Natural killer cell (primary cell): ENCODE measurements at regions not wholly inside any gene's neighbourhood (a gene's known extent, or its start where the extent isn't known, plus 50 kb on each side); places are given as distances from the start of the nearest gene placed in this dataset.

ENCODE experiments used
- ATAC-seq, 3 donors: fragments of 150-1000 bp in 2 of 3; fragments of 200-7000 bp in 1 of 3; cut with Tn5 transposase; 1 replicate in 1 of 3; 2 replicates in 2 of 3; pipeline ENCODE4 v1.10.0; 2021; ENCODE audit warnings: mild to moderate bottlenecking in 2 of 3, moderate library complexity in 2 of 3
- DNase-seq, 2 donors: peaks; one replicate each; pipeline versions ENCODE4 v3.0.0 to v3.0.0-alpha.2; 2013 to 2021; ENCODE audit warnings: mixed read lengths in 1 of 2
- H3K27ac ChIP-seq: one replicate; pipeline ENCODE4 v1.5.1; 2013; ENCODE audit warnings: mild to moderate bottlenecking, low read length
- H3K27me3 ChIP-seq: one replicate; pipeline ENCODE4 v1.6.1; 2013; ENCODE audit warnings: low read length; ENCODE audit not compliant: control insufficient read depth, insufficient read depth
- H3K36me3 ChIP-seq: one replicate; pipeline ENCODE4 v1.6.1; 2013; ENCODE audit warnings: low read length; ENCODE audit not compliant: control insufficient read depth, insufficient read depth
- H3K4me1 ChIP-seq: one replicate; pipeline ENCODE4 v1.6.1; 2013; ENCODE audit warnings: low read length; ENCODE audit not compliant: control insufficient read depth, insufficient read depth
- H3K4me3 ChIP-seq: one replicate; pipeline ENCODE4 v1.5.1; 2013; ENCODE audit warnings: low read length
- H3K9me3 ChIP-seq: one replicate; pipeline ENCODE4 v1.6.1; 2013; ENCODE audit warnings: low read length; ENCODE audit not compliant: control insufficient read depth, insufficient read depth
- H3K27ac Mint-ChIP-seq, 2 donors: one replicate each; pipeline ENCODE4 v1.8.0; 2022; ENCODE audit warnings: mild to moderate bottlenecking in 2 of 2, mixed read lengths in 2 of 2, moderate library complexity in 1 of 2
- H3K27me3 Mint-ChIP-seq, 2 donors: one replicate each; pipeline ENCODE4 v1.8.0; 2022; ENCODE audit warnings: low read depth in 2 of 2, mixed read lengths in 2 of 2
- H3K36me3 Mint-ChIP-seq: one replicate; pipeline ENCODE4 v1.8.0; 2022; ENCODE audit warnings: mixed read lengths
- H3K4me1 Mint-ChIP-seq, 2 donors: one replicate each; pipeline ENCODE4 v1.8.0; 2022; ENCODE audit warnings: mixed read lengths in 2 of 2
- H3K4me3 Mint-ChIP-seq: one replicate; pipeline ENCODE4 v1.8.0; 2022; ENCODE audit warnings: mild to moderate bottlenecking, moderate library complexity, mixed read lengths
- H3K9me3 Mint-ChIP-seq, 2 donors: one replicate each; pipeline ENCODE4 v1.8.0; 2022; ENCODE audit warnings: mixed read lengths in 2 of 2
- CTCF ChIP-seq: fragments of 200-600 bp; IDR thresholded peaks from one replicate; pipeline ENCODE4 v1.8.0; 2022; ENCODE audit warnings: antibody characterized with exemption
- WGBS: methylation state at CpG from one replicate; pipeline ENCODE4 v1.1.7; 2013; ENCODE audit warnings: missing lambda C conversion rate; ENCODE audit not compliant: insufficient coverage; 5-methylcytosine and 5-hydroxymethylcytosine counted together
- intact Hi-C: fragments of 100-400 bp; cut with micrococcal nuclease; formaldehyde crosslinking; loops from one replicate; pipeline ENCODE4 v1.14.2; 2022

- no peaks in the 10 kb centered on the region for H3K4me1 ChIP-seq
- Mint-ChIP-seq H3K36me3 (peaks cover 9% of the 10 kb centered on the region), H3K9me3 (peaks cover 17 to 31% of the 10 kb centered on the region in 2 donors), H3K27me3 (no peaks in the 10 kb centered on the region), H3K27ac (no peak overlapping the region), H3K4me3 (no peak overlapping the region), H3K4me1 (no peaks in the 10 kb centered on the region)
- ATAC-seq (no peak), DNase-seq (no peak)
- intact Hi-C loops = no loop called here
- no peak overlapping the region for H3K27ac ChIP-seq
- no peak for TF ChIP-seq CTCF
- no peak overlapping the region for H3K4me3 ChIP-seq
- WGBS = 90% methylated on average over 2 of the region's 2 CpGs
- H3K27me3 ChIP-seq = no peaks in the 10 kb centered on the region
- H3K36me3 ChIP-seq = no peaks in the 10 kb centered on the region
- H3K9me3 ChIP-seq = peaks cover 4% of the 10 kb centered on the region
Observed at GRCh38 chr4:29262986-29263385, 1457.2 kb upstream of the PCDH7 start.

GRCh38 chr4:29276150-29276549 lies 1444.0 kb upstream of the PCDH7 start:
- ATAC-seq (no peak), DNase-seq (no peak)
- Histone ChIP-seq H3K27me3 (no peaks in the 10 kb centered on the region), H3K27ac (no peak overlapping the region), H3K9me3 (peaks cover 9% of the 10 kb centered on the region), H3K4me1 (no peaks in the 10 kb centered on the region), H3K4me3 (no peak overlapping the region), H3K36me3 (no peaks in the 10 kb centered on the region)
- Mint-ChIP-seq H3K4me3 (no peak overlapping the region), H3K9me3 (peaks cover 10 to 28% of the 10 kb centered on the region in 2 donors), H3K27ac (no peak overlapping the region), H3K4me1 (no peaks in the 10 kb centered on the region), H3K36me3 (peaks cover 14% of the 10 kb centered on the region), H3K27me3 (no peaks in the 10 kb centered on the region)
- intact Hi-C loops = no loop called here
- no peak for TF ChIP-seq CTCF
- 67% methylated on average over 1 of the region's 1 CpG for WGBS

GRCh38 chr4:29277381-29277780 lies 1442.8 kb upstream of the PCDH7 start:
- H3K4me1 ChIP-seq = no peaks in the 10 kb centered on the region
- Mint-ChIP-seq H3K27ac (no peak overlapping the region), H3K4me1 (no peaks in the 10 kb centered on the region), H3K9me3 (peaks cover 9 to 22% of the 10 kb centered on the region in 2 donors), H3K36me3 (peaks cover 14% of the 10 kb centered on the region), H3K4me3 (no peak overlapping the region), H3K27me3 (no peaks in the 10 kb centered on the region)
- H3K36me3 ChIP-seq = no peaks in the 10 kb centered on the region
- no peaks in the 10 kb centered on the region for H3K27me3 ChIP-seq
- peaks cover 5% of the 10 kb centered on the region for H3K9me3 ChIP-seq
- DNase-seq (no peak), ATAC-seq (no peak)
- H3K4me3 ChIP-seq = no peak overlapping the region
- intact Hi-C loops = no loop called here
- no peak overlapping the region for H3K27ac ChIP-seq
- TF ChIP-seq CTCF = no peak

GRCh38 chr4:29278585-29278984 lies 1441.6 kb upstream of the PCDH7 start:
- Mint-ChIP-seq H3K36me3 (peaks cover 14% of the 10 kb centered on the region), H3K27me3 (no peaks in the 10 kb centered on the region), H3K9me3 (peaks cover 12 to 21% of the 10 kb centered on the region in 2 donors), H3K4me1 (no peaks in the 10 kb centered on the region), H3K4me3 (no peak overlapping the region), H3K27ac (no peak overlapping the region)
- intact Hi-C loops = no loop called here
- no CpG with 5 or more reads among the region's 2 CpGs for WGBS
- Histone ChIP-seq H3K4me1 (no peaks in the 10 kb centered on the region), H3K4me3 (no peak overlapping the region), H3K27me3 (no peaks in the 10 kb centered on the region), H3K36me3 (no peaks in the 10 kb centered on the region), H3K27ac (no peak overlapping the region), H3K9me3 (peaks cover 2% of the 10 kb centered on the region)
- no peak for TF ChIP-seq CTCF
- no peak for DNase-seq
- ATAC-seq = no peak
